ENCODE measurements at regions not wholly inside any gene's neighbourhood (a gene's known extent, or its start where the extent isn't known, plus 50 kb on each side); places are given as distances from the start of the nearest gene placed in this dataset.

- TF ChIP-seq CTCF (IDR thresholded peaks at IDR 0.05) (no peak), EZH2 (IDR thresholded peaks at IDR 0.05) (no peak), EZH2phosphoT487 (IDR thresholded peaks at IDR 0.05) (no peak)
Observed at GRCh38 chr2:47687856-47688255, 95.1 kb upstream of the MSH6 start.

All from neural progenitor cell (in vitro differentiated cells).